Thoracic aorta (tissue), 2 donors: ENCODE measurements at regions not wholly inside any gene's neighbourhood (a gene's known extent, or its start where the extent isn't known, plus 50 kb on each side); places are given as distances from the start of the nearest gene placed in this dataset.
A peak's percentile ranks its signal among the peaks of the same experiment; 100 is the strongest.

Experiments used
- ATAC-seq: fragments of 150-250 bp; one replicate; pipeline ENCODE4 v1.8.0; 2017; ENCODE audit warnings: low read depth; ENCODE audit not compliant: insufficient number of reproducible peaks, low FRiP score
- DNase-seq: peaks from one replicate; pipeline ENCODE4 v3.0.0-alpha.2; 2020; ENCODE audit warnings: low spot score
- H3K27ac ChIP-seq, 2 donors: fragments of 200-600 bp; sonication (generic); 1 replicate in 1 of 2; 2 replicates in 1 of 2; pipeline ENCODE4 v1.5.1; 2016; ENCODE audit warnings: mild to moderate bottlenecking in 2 of 2, moderate library complexity in 2 of 2
- H3K27me3 ChIP-seq: fragments of 200-600 bp; sonication (generic); replicated peaks from 2 replicates; pipeline ENCODE4 v1.6.0; 2016; ENCODE audit warnings: mild to moderate bottlenecking; ENCODE audit not compliant: insufficient read depth
- H3K36me3 ChIP-seq: fragments of 200-600 bp; sonication (generic); one replicate; pipeline ENCODE4 v1.5.1; 2016
- H3K4me1 ChIP-seq, 2 donors: fragments of 200-600 bp; sonication (generic); 1 replicate in 1 of 2; 2 replicates in 1 of 2; pipeline versions ENCODE4 v1.5.1 to v1.6.0; 2016; ENCODE audit warnings: low read depth in 2 of 2, mild to moderate bottlenecking in 1 of 2; ENCODE audit not compliant: control insufficient read depth in 1 of 2
- H3K4me3 ChIP-seq: fragments of 200-600 bp; sonication (generic); 2 replicates; pipeline ENCODE4 v1.5.1; 2016; ENCODE audit warnings: mild to moderate bottlenecking
- H3K9me3 ChIP-seq: fragments of 200-600 bp; sonication (generic); 2 replicates; pipeline ENCODE4 v1.5.1; 2016
- CTCF ChIP-seq: fragments of 200-600 bp; sonication (generic); IDR thresholded peaks from one replicate; pipeline ENCODE4 v1.5.1; 2019; ENCODE audit warnings: antibody characterized with exemption

GRCh38 chr13:48156466-48156865, 61.6 kb upstream of the MED4 start:
- Histone ChIP-seq H3K27me3 (no peaks in the 10 kb centered on the region), H3K27ac (peak overlapping the region in 1 of 2 donors; percentile 28), H3K4me1 (peaks cover 0 to 3% of the 10 kb centered on the region in 2 donors), H3K36me3 (no peaks in the 10 kb centered on the region), H3K4me3 (no peak overlapping the region), H3K9me3 (no peaks in the 10 kb centered on the region)
- ATAC-seq (no peak), DNase-seq (no peak)
- TF ChIP-seq CTCF: no peak

- peak overlapping the region in 1 of 2 donors; percentile 28 for H3K27ac ChIP-seq
- no peak overlapping the region for H3K4me3 ChIP-seq
- DNase-seq: no peak
- H3K36me3 ChIP-seq: no peaks in the 10 kb centered on the region
- H3K27me3 ChIP-seq: no peaks in the 10 kb centered on the region
- peaks cover 0 to 3% of the 10 kb centered on the region in 2 donors for H3K4me1 ChIP-seq
- no peak for ATAC-seq
- H3K9me3 ChIP-seq: no peaks in the 10 kb centered on the region
- TF ChIP-seq CTCF: no peak
Measured at GRCh38 chr13:48155848-48156247, 60.9 kb upstream of the MED4 start.

- no peaks in the 10 kb centered on the region for H3K9me3 ChIP-seq
- no peaks in the 10 kb centered on the region for H3K27me3 ChIP-seq
- peaks cover 0 to 3% of the 10 kb centered on the region in 2 donors for H3K4me1 ChIP-seq
- no peak for TF ChIP-seq CTCF
- H3K4me3 ChIP-seq: no peak overlapping the region
- H3K36me3 ChIP-seq: no peaks in the 10 kb centered on the region
- H3K27ac ChIP-seq: no peak overlapping the region
- ATAC-seq (no peak), DNase-seq (no peak)
Measured at GRCh38 chr13:48154671-48155070, 59.8 kb upstream of the MED4 start.

GRCh38 chr13:48153186-48153585, 58.3 kb upstream of the MED4 start:
- no peak for ATAC-seq

GRCh38 chr13:48151363-48152161, 56.7 kb upstream of the MED4 start:
- peaks cover 0 to 3% of the 10 kb centered on the region in 2 donors for H3K4me1 ChIP-seq
- no peak overlapping the region for H3K27ac ChIP-seq
- no peaks in the 10 kb centered on the region for H3K9me3 ChIP-seq
- no peaks in the 10 kb centered on the region for H3K36me3 ChIP-seq
- no peak for ATAC-seq
- no peak for DNase-seq
- TF ChIP-seq CTCF: no peak
- H3K27me3 ChIP-seq: no peaks in the 10 kb centered on the region
- H3K4me3 ChIP-seq: no peak overlapping the region

More at GRCh38 chr13:48153186-48153585, 58.3 kb upstream of the MED4 start:
- Histone ChIP-seq H3K36me3 (no peaks in the 10 kb centered on the region), H3K27me3 (no peaks in the 10 kb centered on the region), H3K4me1 (peaks cover 0 to 3% of the 10 kb centered on the region in 2 donors), H3K27ac (no peak overlapping the region), H3K9me3 (no peaks in the 10 kb centered on the region), H3K4me3 (no peak overlapping the region)
- no peak for DNase-seq
- no peak for TF ChIP-seq CTCF
